ENCODE measurements at regions not wholly inside any gene's neighbourhood (a gene's known extent, or its start where the extent isn't known, plus 50 kb on each side); places are given as distances from the start of the nearest gene placed in this dataset.

GRCh38 chr5:40221255-40221654 is 458.5 kb upstream of the PTGER4 start:
- no peak for DNase-seq (ENCODE audit: low spot score)
- Histone ChIP-seq H3K4me3 (no peak overlapping the region), H3K27ac (no peak overlapping the region)
- TF ChIP-seq, protein P1, sequence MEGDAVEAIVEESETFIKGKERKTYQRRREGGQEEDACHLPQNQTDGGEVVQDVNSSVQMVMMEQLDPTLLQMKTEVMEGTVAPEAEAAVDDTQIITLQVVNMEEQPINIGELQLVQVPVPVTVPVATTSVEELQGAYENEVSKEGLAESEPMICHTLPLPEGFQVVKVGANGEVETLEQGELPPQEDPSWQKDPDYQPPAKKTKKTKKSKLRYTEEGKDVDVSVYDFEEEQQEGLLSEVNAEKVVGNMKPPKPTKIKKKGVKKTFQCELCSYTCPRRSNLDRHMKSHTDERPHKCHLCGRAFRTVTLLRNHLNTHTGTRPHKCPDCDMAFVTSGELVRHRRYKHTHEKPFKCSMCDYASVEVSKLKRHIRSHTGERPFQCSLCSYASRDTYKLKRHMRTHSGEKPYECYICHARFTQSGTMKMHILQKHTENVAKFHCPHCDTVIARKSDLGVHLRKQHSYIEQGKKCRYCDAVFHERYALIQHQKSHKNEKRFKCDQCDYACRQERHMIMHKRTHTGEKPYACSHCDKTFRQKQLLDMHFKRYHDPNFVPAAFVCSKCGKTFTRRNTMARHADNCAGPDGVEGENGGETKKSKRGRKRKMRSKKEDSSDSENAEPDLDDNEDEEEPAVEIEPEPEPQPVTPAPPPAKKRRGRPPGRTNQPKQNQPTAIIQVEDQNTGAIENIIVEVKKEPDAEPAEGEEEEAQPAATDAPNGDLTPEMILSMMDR (IDR thresholded peaks at IDR 0.05), result no peak

- H3K27ac ChIP-seq, result no peak overlapping the region
- no peak overlapping the region for H3K4me3 ChIP-seq
- no peak for DNase-seq (ENCODE audit: low spot score)
- TF ChIP-seq, protein P1 (IDR thresholded peaks at IDR 0.05), result no peak
These were observed 459.5 kb upstream of the PTGER4 start for GRCh38 chr5:40220260-40220659.

- TF ChIP-seq, protein P1 (IDR thresholded peaks at IDR 0.05), result no peak
- DNase-seq (ENCODE audit: low spot score), result no peak
- Histone ChIP-seq H3K4me3 (no peak overlapping the region), H3K27ac (no peak overlapping the region)
These were observed 462.2 kb upstream of the PTGER4 start for GRCh38 chr5:40217553-40217952.

DNA sequence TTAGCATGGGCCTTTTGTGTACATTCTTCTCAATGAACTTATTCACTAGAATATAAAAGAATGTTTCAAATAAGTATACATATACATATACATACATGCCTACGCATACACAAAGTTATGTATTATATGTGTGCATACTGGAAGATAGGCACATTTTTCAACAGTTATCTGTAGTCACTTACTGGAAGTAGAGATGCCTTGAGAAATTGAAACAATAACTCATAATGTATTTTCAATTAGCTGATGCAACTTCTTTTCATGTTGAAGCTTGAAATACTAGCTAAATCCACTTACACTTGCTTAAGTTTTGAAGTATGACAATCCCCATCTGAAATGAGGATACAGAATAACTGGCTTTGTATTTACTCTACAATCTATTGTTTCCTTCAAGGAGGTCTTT is 469.0 kb upstream of the PTGER4 start:
- Histone ChIP-seq H3K27ac (no peak overlapping the region), H3K4me3 (no peak overlapping the region)
- no peak for DNase-seq (ENCODE audit: low spot score)
- TF ChIP-seq, protein P1 (IDR thresholded peaks at IDR 0.05), result no peak

GRCh38 chr5:40206030-40206429 is 473.7 kb upstream of the PTGER4 start:
- Histone ChIP-seq H3K27ac (no peak overlapping the region), H3K4me3 (no peak overlapping the region)
- TF ChIP-seq, protein P1 (IDR thresholded peaks at IDR 0.05), result no peak
- DNase-seq (ENCODE audit: low spot score), result no peak

DNA sequence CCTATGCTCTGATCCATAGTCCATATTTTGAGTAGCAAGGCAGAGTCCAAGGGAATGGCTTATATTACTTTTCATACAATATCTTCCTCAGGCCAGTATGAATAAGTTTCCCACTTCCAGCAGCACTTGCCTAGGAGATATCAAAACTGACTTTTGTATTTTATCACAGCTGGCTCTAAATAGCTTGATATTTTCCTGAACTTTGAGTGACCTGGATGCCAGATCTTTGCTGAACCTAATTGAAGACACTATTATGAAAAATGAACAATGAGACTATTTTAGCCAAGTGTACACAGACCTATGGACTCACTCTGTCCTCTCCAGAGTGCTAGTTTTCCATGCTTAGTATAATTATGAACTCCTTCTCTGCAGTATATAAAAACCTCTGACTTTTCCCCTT is 475.6 kb upstream of the PTGER4 start:
- TF ChIP-seq, protein P1 (IDR thresholded peaks at IDR 0.05), result no peak
- no peak overlapping the region for H3K4me3 ChIP-seq
- DNase-seq (ENCODE audit: low spot score), result no peak
- no peak overlapping the region for H3K27ac ChIP-seq

DNA sequence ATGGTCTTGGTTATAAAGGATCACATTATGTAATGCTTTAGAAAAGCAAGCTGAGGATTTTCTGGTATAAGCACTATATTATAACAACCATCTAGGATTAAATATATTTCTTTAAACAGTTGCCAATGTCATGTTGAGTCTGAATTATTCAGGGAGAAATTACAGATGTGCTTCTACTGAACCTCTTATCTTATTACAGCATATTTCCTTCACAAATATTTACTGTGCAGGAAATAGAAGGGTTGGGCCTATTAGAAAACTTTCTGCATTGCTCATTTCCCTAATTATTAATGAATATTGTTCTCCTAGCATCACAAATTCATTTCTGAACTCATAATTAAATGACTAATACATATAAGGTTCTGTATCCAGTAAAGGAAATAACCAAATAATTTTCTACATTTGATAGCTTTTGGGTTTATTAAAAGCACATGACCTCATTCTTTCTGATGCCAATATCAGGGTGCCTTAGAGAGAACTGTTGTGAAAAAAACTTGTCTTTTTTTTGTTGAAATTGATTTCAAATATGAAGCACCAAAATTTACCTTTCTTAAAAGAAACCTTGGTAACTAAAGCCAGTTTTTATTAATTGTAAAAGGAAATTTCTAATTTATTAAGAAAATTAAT is 476.8 kb upstream of the PTGER4 start:
- no peak overlapping the region for H3K27ac ChIP-seq
- TF ChIP-seq, protein P1 (IDR thresholded peaks at IDR 0.05), result no peak
- no peak for DNase-seq (ENCODE audit: low spot score)

More for the DNA sequence above, 476.8 kb upstream of the PTGER4 start:
- H3K4me3 ChIP-seq, result no peak overlapping the region

Measured in coronary artery (tissue), 2 donors.